ENCODE measurements at regions not wholly inside any gene's neighbourhood (a gene's known extent, or its start where the extent isn't known, plus 50 kb on each side); places are given as distances from the start of the nearest gene placed in this dataset.
"Not testable (repeated sequence)": the region's sequence is repeated elsewhere in the genome, so short reads cannot be mapped to it uniquely, and the experiment has no call there.

DNA sequence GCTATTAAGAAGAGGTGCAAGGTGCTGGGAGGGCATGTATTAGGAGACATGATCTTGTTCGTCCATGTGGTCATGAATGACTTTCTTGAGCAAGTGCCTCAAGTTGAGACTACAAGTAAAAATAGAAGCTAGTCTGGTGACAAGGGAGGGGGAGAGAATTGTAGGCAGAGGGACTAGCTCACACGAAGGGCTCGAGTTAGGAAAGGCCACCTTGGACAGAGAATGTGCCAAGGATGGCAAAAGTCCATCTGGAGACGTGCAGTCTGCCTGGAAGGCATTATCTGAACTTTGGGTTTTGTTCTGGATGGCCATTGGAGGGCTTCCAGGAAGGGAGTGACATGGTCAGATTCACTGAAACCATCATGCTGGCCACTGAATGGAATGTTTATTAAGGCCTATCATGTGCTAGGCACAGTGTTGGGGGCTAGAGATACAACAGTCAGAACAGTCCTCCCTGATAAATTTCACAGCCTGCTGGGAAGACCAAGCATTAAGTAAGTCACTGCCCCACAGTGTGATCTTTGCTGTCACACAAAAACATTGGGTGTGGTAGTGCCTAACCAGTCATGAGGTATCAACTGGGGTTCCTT lies 251.3 kb upstream of the NBPF12 start:
- TF ChIP-seq, protein P1, sequence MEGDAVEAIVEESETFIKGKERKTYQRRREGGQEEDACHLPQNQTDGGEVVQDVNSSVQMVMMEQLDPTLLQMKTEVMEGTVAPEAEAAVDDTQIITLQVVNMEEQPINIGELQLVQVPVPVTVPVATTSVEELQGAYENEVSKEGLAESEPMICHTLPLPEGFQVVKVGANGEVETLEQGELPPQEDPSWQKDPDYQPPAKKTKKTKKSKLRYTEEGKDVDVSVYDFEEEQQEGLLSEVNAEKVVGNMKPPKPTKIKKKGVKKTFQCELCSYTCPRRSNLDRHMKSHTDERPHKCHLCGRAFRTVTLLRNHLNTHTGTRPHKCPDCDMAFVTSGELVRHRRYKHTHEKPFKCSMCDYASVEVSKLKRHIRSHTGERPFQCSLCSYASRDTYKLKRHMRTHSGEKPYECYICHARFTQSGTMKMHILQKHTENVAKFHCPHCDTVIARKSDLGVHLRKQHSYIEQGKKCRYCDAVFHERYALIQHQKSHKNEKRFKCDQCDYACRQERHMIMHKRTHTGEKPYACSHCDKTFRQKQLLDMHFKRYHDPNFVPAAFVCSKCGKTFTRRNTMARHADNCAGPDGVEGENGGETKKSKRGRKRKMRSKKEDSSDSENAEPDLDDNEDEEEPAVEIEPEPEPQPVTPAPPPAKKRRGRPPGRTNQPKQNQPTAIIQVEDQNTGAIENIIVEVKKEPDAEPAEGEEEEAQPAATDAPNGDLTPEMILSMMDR (IDR thresholded peaks at IDR 0.05) = not testable (repeated sequence)
- not testable (repeated sequence) for TF ChIP-seq ZFX (IDR thresholded peaks at IDR 0.05; ENCODE audit: borderline replicate concordance)
